ENCODE measurements at regions not wholly inside any gene's neighbourhood (a gene's known extent, or its start where the extent isn't known, plus 50 kb on each side); places are given as distances from the start of the nearest gene placed in this dataset.

DNA sequence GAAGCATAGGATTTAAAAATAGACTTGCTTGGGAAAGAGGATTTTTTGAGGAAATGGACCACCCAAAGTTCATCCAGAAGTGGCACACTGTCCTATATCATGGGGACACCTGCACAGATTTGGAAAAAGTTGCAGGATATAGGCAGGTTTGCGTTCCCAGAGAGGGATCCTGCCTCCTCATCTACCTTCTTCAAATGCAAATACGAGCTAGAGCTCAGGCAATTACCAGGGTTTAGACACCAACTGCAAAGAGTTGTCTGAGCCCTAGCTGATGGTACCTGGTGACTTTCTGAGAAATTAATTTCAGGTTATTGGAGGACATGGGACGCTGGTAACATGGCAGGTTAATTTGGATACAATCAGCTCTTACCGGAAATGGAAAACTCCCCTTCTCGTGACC, 423.7 kb upstream of the MTPN start:
- Histone ChIP-seq H3K27me3 (no peaks in the 10 kb centered on the region), H3K4me3 (no peak overlapping the region), H3K9me3 (no peaks in the 10 kb centered on the region), H3K27ac (no peak overlapping the region), H3K4me1 (no peaks in the 10 kb centered on the region), H3K36me3 (no peaks in the 10 kb centered on the region)
- ATAC-seq (no peak), DNase-seq (no peak)
- intact Hi-C loops (cut with DNase I), result no loop called here
- WGBS (ENCODE audit: insufficient coverage, low coverage, low lambda C conversion rate, missing lambda C conversion rate), result 55% methylated on average over 5 of the region's 5 CpGs
- TF ChIP-seq, protein P1, sequence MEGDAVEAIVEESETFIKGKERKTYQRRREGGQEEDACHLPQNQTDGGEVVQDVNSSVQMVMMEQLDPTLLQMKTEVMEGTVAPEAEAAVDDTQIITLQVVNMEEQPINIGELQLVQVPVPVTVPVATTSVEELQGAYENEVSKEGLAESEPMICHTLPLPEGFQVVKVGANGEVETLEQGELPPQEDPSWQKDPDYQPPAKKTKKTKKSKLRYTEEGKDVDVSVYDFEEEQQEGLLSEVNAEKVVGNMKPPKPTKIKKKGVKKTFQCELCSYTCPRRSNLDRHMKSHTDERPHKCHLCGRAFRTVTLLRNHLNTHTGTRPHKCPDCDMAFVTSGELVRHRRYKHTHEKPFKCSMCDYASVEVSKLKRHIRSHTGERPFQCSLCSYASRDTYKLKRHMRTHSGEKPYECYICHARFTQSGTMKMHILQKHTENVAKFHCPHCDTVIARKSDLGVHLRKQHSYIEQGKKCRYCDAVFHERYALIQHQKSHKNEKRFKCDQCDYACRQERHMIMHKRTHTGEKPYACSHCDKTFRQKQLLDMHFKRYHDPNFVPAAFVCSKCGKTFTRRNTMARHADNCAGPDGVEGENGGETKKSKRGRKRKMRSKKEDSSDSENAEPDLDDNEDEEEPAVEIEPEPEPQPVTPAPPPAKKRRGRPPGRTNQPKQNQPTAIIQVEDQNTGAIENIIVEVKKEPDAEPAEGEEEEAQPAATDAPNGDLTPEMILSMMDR (IDR thresholded peaks at IDR 0.05), result no peak
- no peak for TF ChIP-seq POLR2A (IDR thresholded peaks at IDR 0.05)

DNA sequence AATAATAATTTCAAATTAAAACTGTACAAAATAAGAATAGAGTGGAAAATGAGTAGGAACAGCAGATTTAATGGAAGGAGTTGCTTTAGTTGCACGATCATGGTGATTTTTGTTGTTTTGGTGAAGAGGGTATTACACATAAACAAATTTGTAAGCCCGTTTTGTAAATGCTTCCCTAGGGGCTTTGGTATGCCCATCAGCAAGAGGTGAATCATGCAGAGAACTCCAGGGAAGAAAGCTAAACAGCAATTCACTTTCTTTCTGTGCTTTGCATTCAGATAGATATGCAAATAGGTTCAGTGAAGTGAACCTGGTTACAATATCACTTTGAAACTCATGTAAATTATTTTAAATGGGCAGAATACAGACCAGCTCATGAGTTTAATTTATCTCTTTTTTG, 422.2 kb upstream of the MTPN start:
- no peaks in the 10 kb centered on the region for H3K27me3 ChIP-seq
- TF ChIP-seq, protein P1 (IDR thresholded peaks at IDR 0.05), result no peak
- TF ChIP-seq POLR2A (IDR thresholded peaks at IDR 0.05), result no peak
- H3K27ac ChIP-seq, result no peak overlapping the region
- DNase-seq (no peak), ATAC-seq (no peak)
- H3K4me1 ChIP-seq, result no peaks in the 10 kb centered on the region
- H3K9me3 ChIP-seq, result no peaks in the 10 kb centered on the region
- no peak overlapping the region for H3K4me3 ChIP-seq
- WGBS (ENCODE audit: insufficient coverage, low coverage, low lambda C conversion rate, missing lambda C conversion rate), result 33% methylated on average over 2 of the region's 2 CpGs
- H3K36me3 ChIP-seq, result no peaks in the 10 kb centered on the region
- intact Hi-C loops (cut with DNase I), result no loop called here

DNA sequence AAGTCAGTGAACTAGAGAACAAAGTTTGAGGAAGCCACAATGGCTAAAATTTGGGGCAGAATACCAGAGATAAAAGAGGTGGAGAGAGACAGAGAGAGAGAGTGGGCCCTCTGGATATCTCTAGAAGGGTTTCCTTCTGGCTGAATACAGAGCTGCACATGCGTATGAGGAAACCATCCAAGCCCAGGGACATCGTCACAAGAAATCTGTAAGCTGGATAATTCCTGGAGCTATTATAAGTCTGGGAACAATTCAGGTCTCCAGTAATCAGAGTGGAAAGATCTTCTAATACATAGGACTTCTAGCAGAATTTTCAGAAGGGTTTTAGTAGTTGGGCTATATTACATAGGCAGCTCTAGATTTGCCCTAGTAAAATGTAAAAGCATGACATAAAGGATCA, 415.7 kb upstream of the MTPN start:
- intact Hi-C loops (cut with DNase I), result no loop called here
- ATAC-seq, result no peak

DNA sequence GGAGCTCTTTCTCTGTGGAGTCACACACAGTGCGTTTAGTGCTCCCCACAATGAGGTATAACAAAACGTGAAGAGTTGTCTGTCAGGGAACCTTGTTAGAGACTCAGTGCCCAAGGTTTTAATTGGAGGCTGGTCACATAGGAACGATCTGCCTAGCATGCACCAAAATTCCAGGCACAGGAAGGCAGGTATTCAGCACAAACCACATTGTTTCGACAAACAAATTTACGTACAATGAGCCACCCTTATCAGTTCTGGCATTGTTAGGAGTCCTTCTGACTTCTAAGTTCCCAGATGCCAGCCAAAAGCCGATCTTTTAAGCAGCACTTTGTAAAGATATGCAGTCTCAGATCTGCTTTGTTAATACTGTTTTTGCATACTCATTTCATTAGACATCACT, 414.2 kb upstream of the MTPN start:
- no peak for DNase-seq
- WGBS (ENCODE audit: insufficient coverage, low coverage, low lambda C conversion rate, missing lambda C conversion rate), result 22% methylated on average over 6 of the region's 6 CpGs
- no peaks in the 10 kb centered on the region for H3K4me1 ChIP-seq
- no peak for TF ChIP-seq POLR2A (IDR thresholded peaks at IDR 0.05)
- TF ChIP-seq, protein P1 (IDR thresholded peaks at IDR 0.05), result no peak
- no peak overlapping the region for H3K4me3 ChIP-seq
- ATAC-seq, result no peak
- no peaks in the 10 kb centered on the region for H3K27me3 ChIP-seq
- H3K9me3 ChIP-seq, result no peaks in the 10 kb centered on the region
- no peak overlapping the region for H3K27ac ChIP-seq
- intact Hi-C loops (cut with DNase I), result no loop called here
- H3K36me3 ChIP-seq, result no peaks in the 10 kb centered on the region

More for the DNA sequence above, 415.7 kb upstream of the MTPN start:
- Histone ChIP-seq H3K36me3 (no peaks in the 10 kb centered on the region), H3K27me3 (no peaks in the 10 kb centered on the region), H3K4me1 (no peaks in the 10 kb centered on the region), H3K9me3 (no peaks in the 10 kb centered on the region), H3K27ac (no peak overlapping the region), H3K4me3 (no peak overlapping the region)
- no peak for DNase-seq
- whole genome bisulfite sequencing (ENCODE audit: insufficient coverage, low coverage, low lambda C conversion rate, missing lambda C conversion rate), result 62% methylated on average over 2 of the region's 2 CpGs
- TF ChIP-seq, protein P1 (IDR thresholded peaks at IDR 0.05), result no peak
- no peak for TF ChIP-seq POLR2A (IDR thresholded peaks at IDR 0.05)

DNA sequence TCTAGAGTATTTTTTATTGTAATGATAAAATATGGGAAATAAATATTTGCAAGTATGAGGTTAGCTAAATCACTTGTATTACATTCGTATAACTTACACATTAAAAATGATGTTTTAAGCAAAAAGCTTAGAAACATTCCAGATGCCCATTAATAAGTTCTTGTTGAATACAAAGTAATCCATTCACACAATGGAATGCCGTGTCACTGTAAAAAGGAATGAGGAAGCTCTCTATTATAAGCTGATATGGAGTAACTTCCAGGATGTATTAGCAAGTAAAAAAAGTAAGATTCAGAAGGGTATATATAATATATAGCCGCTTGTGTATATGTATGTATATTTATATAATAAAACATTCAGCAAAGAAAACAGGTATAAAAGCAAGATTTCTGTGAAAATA, 412.8 kb upstream of the MTPN start:
- WGBS (ENCODE audit: insufficient coverage, low coverage, low lambda C conversion rate, missing lambda C conversion rate), result 43% methylated on average over 3 of the region's 3 CpGs
- no peak for ATAC-seq

More for the DNA sequence above, 412.8 kb upstream of the MTPN start:
- H3K27ac ChIP-seq, result no peak overlapping the region
- TF ChIP-seq, protein P1 (IDR thresholded peaks at IDR 0.05), result no peak
- TF ChIP-seq POLR2A (IDR thresholded peaks at IDR 0.05), result no peak
- no peaks in the 10 kb centered on the region for H3K4me1 ChIP-seq
- no peak for DNase-seq
- H3K27me3 ChIP-seq, result no peaks in the 10 kb centered on the region
- no peaks in the 10 kb centered on the region for H3K36me3 ChIP-seq
- intact Hi-C loops (cut with DNase I), result no loop called here
- H3K9me3 ChIP-seq, result no peaks in the 10 kb centered on the region
- H3K4me3 ChIP-seq, result no peak overlapping the region
